Left renal pelvis (tissue), 4 donors: ENCODE measurements at regions not wholly inside any gene's neighbourhood (a gene's known extent, or its start where the extent isn't known, plus 50 kb on each side); places are given as distances from the start of the nearest gene placed in this dataset.

Experiments used
- DNase-seq, 4 donors: peaks; one replicate each; pipeline ENCODE4 v3.0.0-alpha.2; 2013; ENCODE audit warnings: low read depth in 4 of 4, low spot score in 3 of 4

- no peak for DNase-seq
Observed at GRCh38 chr15:85889956-85890619, 95.4 kb upstream of the KLHL25 start.

DNA sequence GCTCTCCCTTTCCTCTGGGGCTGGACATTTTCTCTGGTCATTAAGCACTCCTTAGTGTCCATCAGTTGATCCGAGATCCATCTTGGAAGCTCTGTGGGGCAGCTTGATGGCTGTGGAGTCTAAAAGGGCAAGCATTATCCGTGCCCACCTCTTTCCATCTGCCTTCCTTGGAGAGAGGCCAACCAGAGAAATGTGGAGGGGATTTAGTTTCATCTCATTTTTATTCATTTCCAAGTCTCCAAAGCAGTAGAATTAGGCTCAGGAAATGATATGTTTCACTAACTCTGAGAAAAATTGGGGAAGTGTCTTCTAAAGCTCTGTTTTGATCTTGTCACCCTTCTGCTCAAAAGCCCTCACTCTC lies 95.9 kb upstream of the KLHL25 start:
- no peak for DNase-seq

GRCh38 chr15:85891470-85891869 lies 96.7 kb upstream of the KLHL25 start:
- DNase-seq = no peak

- no peak for DNase-seq
Observed at GRCh38 chr15:85892232-85892631, 97.5 kb upstream of the KLHL25 start.

DNA sequence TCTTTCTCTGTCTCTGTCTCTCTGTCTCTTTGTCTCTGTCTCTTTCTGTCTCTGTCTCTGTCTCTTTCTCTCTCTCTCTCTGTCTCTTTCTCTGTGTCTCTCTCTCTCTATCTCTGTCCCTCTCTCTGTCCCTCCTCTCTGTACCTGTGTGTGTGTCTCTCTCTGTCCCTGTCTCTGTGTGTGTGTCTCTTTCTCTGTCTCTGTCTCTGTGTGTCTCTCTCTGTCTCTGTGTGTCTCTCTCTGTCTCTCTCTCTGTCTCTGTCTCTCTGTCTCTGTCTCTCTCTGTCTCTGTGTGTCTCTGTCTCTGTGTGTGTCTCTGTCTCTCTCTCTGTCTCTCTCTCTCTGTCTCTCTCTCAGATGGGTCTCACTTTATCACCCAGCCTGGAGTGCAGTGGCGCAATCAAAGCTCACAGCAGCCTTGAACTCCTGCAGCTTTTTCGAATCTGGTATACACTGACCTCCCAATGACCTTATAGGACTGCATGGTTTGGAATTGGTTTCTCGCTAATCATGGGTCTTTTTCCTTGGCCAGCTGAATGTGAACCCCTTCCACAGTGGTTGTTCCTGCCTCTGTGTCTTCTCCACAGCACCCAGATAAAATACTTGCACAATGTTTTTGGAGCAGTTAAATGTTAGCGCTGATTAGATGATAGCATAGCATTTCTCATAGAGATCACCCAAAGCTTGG lies 102.6 kb upstream of the KLHL25 start:
- DNase-seq = no peak

DNA sequence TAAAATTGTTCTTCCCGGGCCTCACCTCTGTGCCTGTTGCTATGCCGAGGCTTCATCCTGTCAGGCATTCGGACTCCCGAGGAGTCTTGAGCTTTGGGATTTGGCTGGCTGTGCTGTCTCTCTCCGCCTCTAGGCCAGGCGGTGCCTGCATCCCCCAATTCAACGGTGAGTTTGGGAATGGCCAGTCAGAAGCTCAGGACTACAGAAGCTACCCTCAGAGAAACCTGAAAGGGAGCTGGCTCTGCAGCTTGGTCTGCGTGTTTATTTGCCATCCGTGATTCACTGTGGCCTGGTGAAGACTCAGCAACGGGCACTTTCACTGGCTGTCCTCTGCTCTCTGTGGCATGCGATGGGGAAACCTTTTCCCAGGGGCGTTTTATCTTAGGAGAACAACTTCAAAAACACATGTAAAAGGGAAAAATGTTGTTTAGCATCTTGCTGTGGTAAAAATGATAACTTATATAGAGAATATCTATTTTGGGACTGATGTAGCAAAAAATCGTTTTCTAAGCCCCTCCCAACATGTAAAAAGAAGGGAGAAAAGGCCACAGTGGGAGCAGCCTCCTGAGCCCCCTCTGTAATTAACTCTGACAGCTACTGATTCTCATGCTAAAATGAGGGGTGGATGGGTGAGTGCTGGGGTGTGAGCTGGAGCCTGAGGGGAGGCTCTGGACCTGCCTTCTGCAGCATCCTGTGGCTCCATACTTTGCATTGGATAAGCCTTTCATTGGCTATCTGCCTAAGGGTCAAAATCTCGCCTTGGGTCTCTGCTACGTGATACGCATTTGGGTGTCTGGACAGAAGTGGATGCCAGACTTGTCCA lies 103.4 kb upstream of the KLHL25 start:
- DNase-seq = no peak

GRCh38 chr15:85899927-85900326 lies 105.2 kb upstream of the KLHL25 start:
- no peak for DNase-seq

GRCh38 chr15:85905751-85906450 lies 111.2 kb upstream of the KLHL25 start:
- DNase-seq = no peak

GRCh38 chr15:85906640-85907039 lies 111.9 kb upstream of the KLHL25 start:
- DNase-seq = no peak

DNA sequence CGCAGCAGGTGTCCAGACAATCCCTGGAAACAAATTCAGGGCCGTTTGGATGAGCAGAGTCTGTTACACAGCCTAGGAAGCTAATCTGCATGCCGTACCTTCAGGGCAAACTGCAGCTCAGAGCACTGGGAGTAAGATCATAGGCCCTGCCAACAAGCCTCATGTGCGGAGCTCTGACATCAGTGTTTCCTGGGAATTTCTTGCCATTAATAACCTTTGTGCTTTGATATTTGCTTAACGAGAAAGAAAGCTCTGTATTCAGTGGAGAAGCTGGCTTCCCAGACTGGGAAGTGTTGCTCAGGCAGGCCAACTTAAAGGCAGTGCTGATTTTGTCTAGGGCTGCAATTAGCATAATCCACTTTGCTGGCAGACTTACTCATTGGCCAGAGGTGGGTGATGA lies 116.1 kb upstream of the KLHL25 start:
- no peak for DNase-seq

DNA sequence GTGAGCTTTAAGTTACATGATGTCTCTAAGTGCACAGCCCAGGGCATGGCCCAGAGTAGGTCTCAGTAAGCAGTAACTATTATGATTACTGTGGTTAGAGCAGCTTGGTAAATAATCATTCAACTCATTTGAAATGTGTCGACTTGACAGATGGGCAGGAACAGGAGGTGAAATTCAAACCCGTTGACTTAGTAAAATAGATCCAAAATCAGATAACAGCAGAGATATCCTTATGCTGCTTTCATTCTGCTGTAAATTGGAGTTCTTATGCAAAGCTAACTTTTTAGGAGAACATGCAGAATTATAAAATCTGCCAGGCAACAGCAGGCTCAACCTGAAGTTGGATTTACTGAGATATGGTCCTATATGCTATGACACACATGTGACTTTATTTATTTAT lies 118.7 kb upstream of the KLHL25 start:
- DNase-seq = no peak

DNA sequence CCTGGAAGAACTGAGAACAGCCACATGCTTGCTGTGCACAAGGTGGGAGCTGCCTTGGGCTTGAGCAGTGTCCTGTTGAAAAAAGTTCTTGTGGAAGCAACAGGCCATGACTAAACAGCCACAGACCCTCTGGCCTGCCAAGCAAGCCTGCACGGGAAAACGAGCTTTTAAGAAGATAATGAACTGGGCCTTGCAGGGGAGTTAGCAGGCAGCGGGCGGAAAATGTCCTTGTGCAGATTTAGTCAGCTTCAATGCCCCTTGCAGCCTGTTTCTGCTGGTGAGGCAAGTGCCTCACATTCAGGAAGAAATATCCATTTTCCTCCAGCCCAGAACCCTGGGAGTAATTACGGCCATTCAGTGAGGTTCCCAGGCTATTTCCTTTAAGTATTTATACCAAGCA lies 126.2 kb upstream of the KLHL25 start:
- DNase-seq = no peak

DNA sequence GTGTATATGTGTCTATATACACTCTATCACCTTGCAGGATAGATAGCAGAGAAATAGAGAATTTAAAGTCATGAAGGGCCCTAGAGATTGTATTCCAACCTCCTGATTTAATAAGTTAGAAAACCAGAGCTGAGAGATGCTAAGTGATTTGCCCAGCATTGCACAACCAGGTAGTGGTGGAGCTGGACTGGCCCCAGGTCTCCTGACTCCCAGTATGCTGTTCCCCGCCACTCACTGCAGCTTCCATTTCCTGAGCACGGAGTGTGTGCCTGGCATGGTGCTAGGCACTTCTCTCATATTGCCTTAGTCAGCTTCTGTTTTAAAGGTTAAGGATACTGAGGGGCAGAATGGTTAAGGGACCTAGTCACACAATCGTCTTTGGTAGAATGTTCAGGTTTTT lies 129.4 kb upstream of the KLHL25 start:
- DNase-seq = no peak

- DNase-seq = no peak
Observed at GRCh38 chr15:85925649-85926237, 131.0 kb upstream of the KLHL25 start.

GRCh38 chr15:85926834-85927233 lies 132.1 kb upstream of the KLHL25 start:
- DNase-seq = no peak

GRCh38 chr15:85927931-85928537 lies 133.3 kb upstream of the KLHL25 start:
- DNase-seq = no peak

DNA sequence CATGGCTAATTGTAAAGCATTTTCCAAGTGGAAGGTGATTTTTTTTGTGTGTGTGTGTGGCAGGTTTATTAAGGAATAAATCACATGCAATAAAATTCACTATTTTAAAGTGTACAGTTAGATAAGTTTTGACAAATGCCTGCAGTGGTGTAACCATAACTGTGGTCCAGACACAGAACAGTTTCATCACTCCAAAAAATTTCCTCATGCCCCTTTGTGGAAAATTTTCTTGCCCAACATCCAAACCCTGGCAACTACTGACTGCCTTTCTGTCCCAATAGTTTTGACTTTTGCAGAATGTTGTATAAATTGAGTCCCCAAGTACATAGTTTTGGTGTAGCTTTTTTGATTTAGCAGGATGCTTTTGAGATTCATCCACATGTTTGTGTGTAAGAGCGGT lies 135.1 kb upstream of the KLHL25 start:
- no peak for DNase-seq

DNA sequence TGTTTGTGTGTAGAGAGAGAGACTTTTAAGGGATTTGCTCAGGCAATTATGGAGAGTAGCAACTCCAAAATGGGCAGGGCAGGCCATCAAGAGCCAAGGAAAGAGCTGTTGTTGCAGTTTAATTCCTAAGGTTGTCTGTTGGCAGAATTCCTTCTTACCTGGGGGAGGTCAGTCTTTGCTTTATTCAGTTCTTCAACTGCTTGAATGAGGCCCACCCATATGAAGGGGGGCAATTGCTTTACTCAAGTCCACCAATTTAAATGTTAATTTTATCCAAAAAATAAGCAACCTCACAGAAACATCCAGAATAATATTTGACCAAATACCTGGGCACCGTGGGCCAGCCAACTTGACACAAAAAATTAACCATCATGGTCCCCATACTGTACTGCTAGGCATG lies 137.7 kb upstream of the KLHL25 start:
- DNase-seq = no peak

GRCh38 chr15:85934691-85935090 lies 140.0 kb upstream of the KLHL25 start:
- DNase-seq = no peak

DNA sequence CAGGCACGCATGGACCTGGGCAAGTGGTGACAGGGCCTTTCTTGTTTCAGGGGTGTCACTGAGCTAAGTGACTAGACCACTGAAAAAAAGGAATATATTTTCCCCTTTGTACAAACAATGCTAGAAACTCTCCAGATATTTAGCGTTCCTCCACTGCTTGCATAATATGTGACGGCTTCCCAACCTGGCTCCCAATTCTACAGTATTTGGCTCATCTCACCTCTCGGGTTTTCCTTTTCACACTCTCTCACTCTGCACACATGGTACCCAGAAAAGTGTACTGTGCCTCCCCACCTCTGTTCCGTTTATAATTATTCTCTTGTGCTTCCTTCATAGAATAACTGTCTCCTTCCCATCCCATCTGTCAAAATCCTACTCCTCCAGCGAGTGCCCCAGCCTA lies 140.5 kb upstream of the KLHL25 start:
- DNase-seq = no peak
